Testis (tissue), 2 donors: ENCODE measurements at regions not wholly inside any gene's neighbourhood (a gene's known extent, or its start where the extent isn't known, plus 50 kb on each side); places are given as distances from the start of the nearest gene placed in this dataset.

Source experiments
- DNase-seq: peaks from one replicate; pipeline ENCODE4 v3.0.0-alpha.2; 2019
- H3K27ac ChIP-seq, 2 donors: fragments of 200-600 bp; sonication (generic); one replicate each; pipeline ENCODE4 v1.5.1; 2019
- H3K27me3 ChIP-seq: fragments of 200-600 bp; sonication (generic); one replicate; pipeline ENCODE4 v1.5.1; 2019
- H3K36me3 ChIP-seq: fragments of 200-600 bp; sonication (generic); one replicate; pipeline ENCODE4 v1.5.1; 2017; ENCODE audit warnings: low read depth; ENCODE audit errors: missing control alignments
- H3K4me1 ChIP-seq: fragments of 200-600 bp; sonication (generic); one replicate; pipeline ENCODE4 v1.5.1; 2019
- H3K4me3 ChIP-seq, 2 donors: fragments of 200-600 bp; sonication (generic); one replicate each; pipeline ENCODE4 v1.5.1; 2017 to 2019
- H3K9me3 ChIP-seq: fragments of 200-600 bp; sonication (generic); one replicate; pipeline ENCODE4 v1.5.1; 2017
- CTCF ChIP-seq, 3 experiments: fragments of 450-650 bp in 2 of 3; fragments of 200-600 bp in 1 of 3; sonication (generic) in 1 of 3; IDR thresholded peaks; one replicate each; pipeline ENCODE4 v1.5.1; 2016 to 2019; ENCODE audit warnings: antibody characterized with exemption in 3 of 3, mild to moderate bottlenecking in 2 of 3, moderate library complexity in 1 of 3
- POLR2A ChIP-seq: fragments of 450-650 bp; IDR thresholded peaks from one replicate; pipeline ENCODE4 v1.6.1; 2017; ENCODE audit warnings: antibody characterized with exemption, mild to moderate bottlenecking, moderate library complexity
- WGBS, 2 donors: methylation state at CpG; one replicate each; pipeline ENCODE4 v1.1.5; 2018; 5-methylcytosine and 5-hydroxymethylcytosine counted together
- intact Hi-C: fragments of 100-400 bp; cut with DNase I; formaldehyde crosslinking; loops from one replicate; pipeline ENCODE4 v1.15.1; 2023; ENCODE audit warnings: low total_unique reads

DNA sequence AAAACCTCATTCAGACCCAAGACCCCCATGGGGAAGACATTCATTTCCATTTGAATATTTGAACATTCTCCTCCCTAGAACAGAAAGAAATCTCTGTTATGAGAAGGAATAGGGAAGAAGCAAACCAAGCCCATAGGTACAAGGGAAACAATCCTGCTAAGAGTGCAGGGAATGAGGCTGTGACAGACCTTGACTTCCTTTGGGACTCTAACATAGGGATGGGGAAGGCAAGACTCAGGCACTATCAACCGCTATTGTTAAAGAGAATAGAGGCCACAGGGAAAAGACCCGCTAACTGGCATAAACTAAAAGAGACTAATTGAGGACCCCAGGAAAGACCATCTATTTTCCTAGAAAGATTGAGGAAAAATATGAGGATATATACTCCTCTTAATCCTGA is 117.8 kb upstream of the BRINP3 start:
- no peak overlapping the region for H3K27ac ChIP-seq
- TF ChIP-seq CTCF (IDR thresholded peaks at IDR 0.05), result no peak
- TF ChIP-seq POLR2A, result no peak
- H3K36me3 ChIP-seq, result no peaks in the 10 kb centered on the region
- no peak overlapping the region for H3K4me3 ChIP-seq
- no peaks in the 10 kb centered on the region for H3K4me1 ChIP-seq
- H3K27me3 ChIP-seq, result no peaks in the 10 kb centered on the region
- DNase-seq, result no peak
- 84 to 90% methylated on average over 2 of the region's 2 CpGs for WGBS, 2 donors
- H3K9me3 ChIP-seq, result no peaks in the 10 kb centered on the region
- intact Hi-C loops, result no loop called here

DNA sequence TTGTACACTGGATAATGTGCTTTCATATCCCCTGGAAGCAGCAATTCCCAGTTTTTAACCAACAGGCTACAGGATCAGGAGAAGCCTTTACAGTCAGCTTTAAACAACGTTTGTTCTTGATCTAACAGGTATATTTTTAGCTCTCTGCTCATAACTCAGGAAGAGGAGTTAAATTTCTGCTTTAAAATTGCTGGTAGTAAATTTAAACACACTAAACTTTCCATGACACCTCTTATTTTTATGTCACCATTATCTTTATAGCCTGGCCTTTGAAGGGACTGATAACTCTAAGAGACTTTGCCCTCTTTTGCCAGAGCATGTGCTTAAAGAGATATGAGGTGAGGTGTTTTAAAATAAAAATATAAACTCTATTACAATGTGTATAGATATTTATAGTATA is 119.6 kb upstream of the BRINP3 start:
- no peak for DNase-seq
- no peak for TF ChIP-seq CTCF (IDR thresholded peaks at IDR 0.05)
- no peak for TF ChIP-seq POLR2A
- Histone ChIP-seq H3K36me3 (no peaks in the 10 kb centered on the region), H3K27me3 (no peaks in the 10 kb centered on the region), H3K9me3 (no peaks in the 10 kb centered on the region), H3K4me3 (no peak overlapping the region), H3K27ac (no peak overlapping the region), H3K4me1 (no peaks in the 10 kb centered on the region)
- 12 to 27% methylated on average over 1 of the region's 1 CpG for WGBS, 2 donors
- intact Hi-C loops, result no loop called here

GRCh38 chr1:190599670-190600069 is 122.0 kb upstream of the BRINP3 start:
- no peaks in the 10 kb centered on the region for H3K4me1 ChIP-seq
- H3K9me3 ChIP-seq, result no peaks in the 10 kb centered on the region
- H3K27me3 ChIP-seq, result no peaks in the 10 kb centered on the region
- no peak overlapping the region for H3K4me3 ChIP-seq
- intact Hi-C loops, result no loop called here
- TF ChIP-seq POLR2A (no peak), CTCF (IDR thresholded peaks at IDR 0.05) (no peak)
- no peak overlapping the region for H3K27ac ChIP-seq
- H3K36me3 ChIP-seq, result no peaks in the 10 kb centered on the region
- DNase-seq, result no peak

DNA sequence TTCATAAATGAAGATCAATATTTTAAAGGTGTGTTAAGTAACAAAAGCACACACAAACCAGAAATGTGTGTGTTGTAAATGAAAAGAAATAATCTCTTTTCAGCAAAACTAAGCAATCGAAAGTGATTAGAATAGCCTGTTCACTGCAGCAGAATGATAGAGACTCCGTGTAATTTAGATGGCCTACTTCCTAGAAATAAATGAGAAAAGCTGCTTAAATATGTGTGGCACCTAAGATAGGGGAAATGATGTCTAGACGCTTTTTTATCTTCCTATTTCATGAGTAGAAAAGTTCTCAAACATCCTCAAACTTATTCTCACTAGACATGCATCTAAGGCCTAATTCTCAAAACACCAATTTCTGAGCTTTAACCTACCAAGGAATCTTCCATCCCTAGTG is 124.7 kb upstream of the BRINP3 start:
- intact Hi-C loops, result no loop called here
- H3K27ac ChIP-seq, result no peak overlapping the region
- no peak for TF ChIP-seq CTCF (IDR thresholded peaks at IDR 0.05)
- no peak for TF ChIP-seq POLR2A
- no peaks in the 10 kb centered on the region for H3K9me3 ChIP-seq
- DNase-seq, result no peak
- H3K4me1 ChIP-seq, result no peaks in the 10 kb centered on the region
- no peaks in the 10 kb centered on the region for H3K36me3 ChIP-seq
- WGBS, 2 donors, result 72 to 89% methylated on average over 3 of the region's 3 CpGs
- H3K4me3 ChIP-seq, result no peak overlapping the region
- no peaks in the 10 kb centered on the region for H3K27me3 ChIP-seq

DNA sequence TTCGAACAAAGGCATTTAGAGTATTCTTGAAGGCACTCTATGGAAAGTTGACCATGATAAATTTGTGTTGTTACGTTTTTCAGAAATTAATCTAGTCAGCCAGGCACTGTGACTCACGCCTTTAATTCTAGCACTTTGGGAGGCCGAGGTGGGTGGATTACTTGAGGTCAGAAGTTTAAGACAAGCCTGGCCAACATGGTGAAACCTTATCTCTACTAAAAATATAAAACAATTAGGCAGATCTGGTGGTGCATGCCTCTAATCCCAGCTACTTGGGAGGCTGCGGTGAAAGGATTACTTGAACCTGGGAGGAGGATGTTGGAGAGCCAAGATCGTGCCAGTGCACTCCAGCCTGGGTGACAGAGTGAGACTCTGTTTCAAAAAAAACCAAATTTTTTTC is 130.6 kb upstream of the BRINP3 start:
- Histone ChIP-seq H3K4me1 (no peaks in the 10 kb centered on the region), H3K27ac (no peak overlapping the region), H3K9me3 (no peaks in the 10 kb centered on the region), H3K4me3 (no peak overlapping the region), H3K36me3 (no peaks in the 10 kb centered on the region), H3K27me3 (no peaks in the 10 kb centered on the region)
- TF ChIP-seq POLR2A (no peak), CTCF (IDR thresholded peaks at IDR 0.05) (no peak)
- intact Hi-C loops, result no loop called here
- WGBS, 2 donors, result 82 to 83% methylated on average over 6 of the region's 6 CpGs
- no peak for DNase-seq
